ENCODE measurements at regions not wholly inside any gene's neighbourhood (a gene's known extent, or its start where the extent isn't known, plus 50 kb on each side); places are given as distances from the start of the nearest gene placed in this dataset.

DNA sequence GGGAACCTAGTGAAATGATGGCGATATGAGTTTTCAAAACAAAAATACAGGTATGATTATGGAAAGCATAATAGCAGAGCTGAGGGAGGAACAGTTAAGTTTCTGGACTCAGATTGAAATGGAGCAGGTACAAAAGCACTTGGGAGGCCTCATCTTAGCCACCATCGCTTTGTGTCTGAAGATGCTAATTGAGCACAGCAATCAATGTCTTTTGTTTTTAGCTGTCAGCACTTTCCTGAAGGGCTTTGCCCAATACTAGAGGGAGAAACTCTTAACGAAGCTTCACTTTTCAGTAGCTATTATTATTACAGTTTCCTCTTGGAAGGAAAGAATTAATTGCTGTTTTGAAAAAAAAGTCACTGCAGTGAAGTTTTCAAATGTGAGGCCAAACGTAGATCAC is 348.7 kb downstream of the RWDD3 start:
- Histone ChIP-seq H3K4me3 (no peak overlapping the region), H3K36me3 (no peaks in the 10 kb centered on the region), H3K27me3 (no peaks in the 10 kb centered on the region), H3K9me3 (no peaks in the 10 kb centered on the region), H3K4me1 (no peaks in the 10 kb centered on the region), H3K27ac (no peak overlapping the region)
- WGBS, 2 donors (ENCODE audit: low coverage in 1 of 2) = 79 to 83% methylated on average over 3 to 4 of the region's 4 CpGs
- no peak for DNase-seq
- in situ Hi-C loops (cut with MboI; ENCODE audit: low pct_ligation_motif_present in 1 of 4, low pct_unique_long_range_greater_than_20kb in 1 of 4, low sequenced_read_pairs in 3 of 4) = no loop called here
- TF ChIP-seq, protein P1, sequence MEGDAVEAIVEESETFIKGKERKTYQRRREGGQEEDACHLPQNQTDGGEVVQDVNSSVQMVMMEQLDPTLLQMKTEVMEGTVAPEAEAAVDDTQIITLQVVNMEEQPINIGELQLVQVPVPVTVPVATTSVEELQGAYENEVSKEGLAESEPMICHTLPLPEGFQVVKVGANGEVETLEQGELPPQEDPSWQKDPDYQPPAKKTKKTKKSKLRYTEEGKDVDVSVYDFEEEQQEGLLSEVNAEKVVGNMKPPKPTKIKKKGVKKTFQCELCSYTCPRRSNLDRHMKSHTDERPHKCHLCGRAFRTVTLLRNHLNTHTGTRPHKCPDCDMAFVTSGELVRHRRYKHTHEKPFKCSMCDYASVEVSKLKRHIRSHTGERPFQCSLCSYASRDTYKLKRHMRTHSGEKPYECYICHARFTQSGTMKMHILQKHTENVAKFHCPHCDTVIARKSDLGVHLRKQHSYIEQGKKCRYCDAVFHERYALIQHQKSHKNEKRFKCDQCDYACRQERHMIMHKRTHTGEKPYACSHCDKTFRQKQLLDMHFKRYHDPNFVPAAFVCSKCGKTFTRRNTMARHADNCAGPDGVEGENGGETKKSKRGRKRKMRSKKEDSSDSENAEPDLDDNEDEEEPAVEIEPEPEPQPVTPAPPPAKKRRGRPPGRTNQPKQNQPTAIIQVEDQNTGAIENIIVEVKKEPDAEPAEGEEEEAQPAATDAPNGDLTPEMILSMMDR (IDR thresholded peaks at IDR 0.05) = no peak
- TF ChIP-seq POLR2A (IDR thresholded peaks at IDR 0.05) = no peak
- intact Hi-C loops (cut with DNase I; ENCODE audit: low total_unique reads) = no loop called here

DNA sequence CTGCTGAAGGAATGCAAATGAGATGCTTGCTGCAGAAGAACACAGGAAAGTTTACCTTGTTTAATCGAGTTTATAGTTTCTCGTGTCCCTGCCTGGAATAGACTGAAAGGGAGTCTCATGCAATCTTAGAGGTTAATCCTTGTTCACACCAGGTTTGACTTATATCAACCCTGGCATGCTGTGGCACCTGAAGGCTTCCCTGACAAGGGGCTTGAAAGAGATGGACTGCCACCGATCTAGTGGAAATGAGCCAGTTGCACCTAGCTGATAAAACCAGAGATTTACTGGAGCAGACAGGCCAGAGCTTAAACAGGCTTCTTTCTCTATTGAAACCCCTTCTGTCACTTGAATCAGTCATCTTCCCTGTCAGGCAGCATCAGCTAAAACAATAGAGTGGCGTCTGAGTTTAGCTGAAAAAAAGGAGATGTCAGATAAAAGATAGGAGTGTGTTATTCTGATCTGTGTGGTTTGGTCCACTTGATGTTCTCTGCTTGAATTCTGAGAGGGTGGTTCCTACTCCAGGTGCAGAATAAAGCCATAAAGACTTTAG is 349.7 kb downstream of the RWDD3 start:
- no peak for DNase-seq
- H3K36me3 ChIP-seq = no peaks in the 10 kb centered on the region
- no peaks in the 10 kb centered on the region for H3K4me1 ChIP-seq
- no peaks in the 10 kb centered on the region for H3K9me3 ChIP-seq
- H3K4me3 ChIP-seq = no peak overlapping the region
- H3K27ac ChIP-seq = no peak overlapping the region
- H3K27me3 ChIP-seq = no peaks in the 10 kb centered on the region
- 62 to 71% methylated on average over 3 to 4 of the region's 4 CpGs for WGBS, 2 donors (ENCODE audit: low coverage in 1 of 2)
- TF ChIP-seq POLR2AphosphoS5 (IDR thresholded peaks at IDR 0.05) (no peak), POLR2A (IDR thresholded peaks at IDR 0.05) (no peak), EP300 (IDR thresholded peaks at IDR 0.05; ENCODE audit: low read depth) (no peak)
- TF ChIP-seq, protein P1 (IDR thresholded peaks at IDR 0.05) = no peak
- in situ Hi-C loops (cut with MboI; ENCODE audit: low pct_ligation_motif_present in 1 of 4, low pct_unique_long_range_greater_than_20kb in 1 of 4, low sequenced_read_pairs in 3 of 4) (no loop called here), intact Hi-C loops (cut with DNase I; ENCODE audit: low total_unique reads) (no loop called here)

DNA sequence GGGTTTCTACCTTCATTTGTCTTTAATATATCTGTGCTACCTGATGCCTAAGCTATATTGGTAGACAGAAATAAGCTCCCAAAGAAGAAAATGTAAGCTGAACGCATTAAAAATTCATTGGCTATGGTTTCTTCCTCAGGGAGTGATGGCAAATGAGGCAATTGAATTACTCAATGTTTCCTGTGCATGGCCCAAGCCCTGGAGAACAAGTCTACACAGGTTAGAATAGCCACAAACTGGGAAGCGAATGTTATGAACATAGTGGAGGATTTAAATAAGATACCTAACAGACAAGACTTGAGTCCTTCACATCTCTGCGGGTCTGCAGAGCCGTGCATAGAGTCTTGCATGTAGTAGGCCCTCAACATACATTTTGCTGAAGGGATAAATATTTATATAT is 350.3 kb downstream of the RWDD3 start:
- intact Hi-C loops (cut with DNase I; ENCODE audit: low total_unique reads) (no loop called here), in situ Hi-C loops (cut with MboI; ENCODE audit: low pct_ligation_motif_present in 1 of 4, low pct_unique_long_range_greater_than_20kb in 1 of 4, low sequenced_read_pairs in 3 of 4) (no loop called here)
- H3K27me3 ChIP-seq = no peaks in the 10 kb centered on the region
- no peaks in the 10 kb centered on the region for H3K36me3 ChIP-seq
- H3K9me3 ChIP-seq = no peaks in the 10 kb centered on the region
- no peaks in the 10 kb centered on the region for H3K4me1 ChIP-seq
- H3K27ac ChIP-seq = no peak overlapping the region
- WGBS, 2 donors (ENCODE audit: low coverage in 1 of 2) = 67 to 92% methylated on average over 2 to 4 of the region's 4 CpGs
- no peak overlapping the region for H3K4me3 ChIP-seq
- DNase-seq = no peak
- no peak for TF ChIP-seq POLR2A (IDR thresholded peaks at IDR 0.05)
- no peak for TF ChIP-seq POLR2AphosphoS5 (IDR thresholded peaks at IDR 0.05)
- no peak for TF ChIP-seq EP300 (IDR thresholded peaks at IDR 0.05; ENCODE audit: low read depth)
- TF ChIP-seq, protein P1 (IDR thresholded peaks at IDR 0.05) = no peak

DNA sequence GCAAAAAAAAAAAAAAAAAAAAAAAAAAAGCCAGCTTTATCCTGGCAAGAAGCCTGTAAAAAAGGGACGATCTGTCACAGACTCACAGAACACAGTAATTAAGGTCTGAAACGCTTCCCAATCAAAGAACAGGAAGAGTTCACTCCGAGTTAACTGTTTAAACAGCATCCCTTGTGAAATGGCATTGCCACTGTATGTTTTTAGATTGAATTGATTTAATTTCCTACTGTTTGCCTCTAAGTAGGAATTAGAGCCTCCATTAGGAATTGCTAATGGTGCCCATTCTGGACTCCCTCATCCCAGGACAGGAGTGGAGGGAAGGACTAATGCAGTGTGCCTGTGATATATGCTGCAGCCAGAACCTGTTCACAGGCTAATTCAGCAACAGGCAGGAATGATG is 370.8 kb downstream of the RWDD3 start:
- WGBS, 2 donors (ENCODE audit: low coverage in 1 of 2) = 14 to 21% methylated on average over 3 of the region's 3 CpGs
- no peak overlapping the region for H3K27ac ChIP-seq
- intact Hi-C loops (cut with DNase I; ENCODE audit: low total_unique reads) = no loop called here

More for the DNA sequence above, 370.8 kb downstream of the RWDD3 start:
- no peaks in the 10 kb centered on the region for H3K27me3 ChIP-seq
- H3K4me1 ChIP-seq = no peaks in the 10 kb centered on the region
- H3K9me3 ChIP-seq = no peaks in the 10 kb centered on the region
- H3K4me3 ChIP-seq = no peak overlapping the region
- TF ChIP-seq EP300 (IDR thresholded peaks at IDR 0.05; ENCODE audit: low read depth) = no peak
- TF ChIP-seq POLR2A (IDR thresholded peaks at IDR 0.05) = no peak
- TF ChIP-seq, protein P1 (IDR thresholded peaks at IDR 0.05) = no peak
- no peak for TF ChIP-seq POLR2AphosphoS5 (IDR thresholded peaks at IDR 0.05)
- DNase-seq = no peak
- in situ Hi-C loops (cut with MboI; ENCODE audit: low pct_ligation_motif_present in 1 of 4, low pct_unique_long_range_greater_than_20kb in 1 of 4, low sequenced_read_pairs in 3 of 4) = no loop called here
- no peaks in the 10 kb centered on the region for H3K36me3 ChIP-seq
